ENCODE measurements at regions not wholly inside any gene's neighbourhood (a gene's known extent, or its start where the extent isn't known, plus 50 kb on each side); places are given as distances from the start of the nearest gene placed in this dataset.

- TF ChIP-seq REST (IDR thresholded peaks at IDR 0.05; ENCODE audit: low read depth, low read length) (no peak), CTCF (IDR thresholded peaks at IDR 0.05 in 2 of 3, conservative IDR thresholded peaks at IDR 0.05 in 1 of 3; ENCODE audit: control insufficient read depth in 2 of 3, extremely low read depth in 1 of 3, insufficient read depth in 1 of 3, low read depth in 3 of 3, low read length in 3 of 3) (no peak), SIN3A (IDR thresholded peaks at IDR 0.05; ENCODE audit: low read depth, low read length) (no peak), NRF1 (conservative IDR thresholded peaks at IDR 0.05; ENCODE audit: low read depth, low read length) (no peak), ZNF24 (IDR thresholded peaks at IDR 0.05) (no peak)
Observed at GRCh38 chr2:40041422-40042382, 262.6 kb upstream of the THUMPD2 start.

Data from GM12878 (cell line).